Peyer's patch (tissue), 4 donors: ENCODE measurements at regions not wholly inside any gene's neighbourhood (a gene's known extent, or its start where the extent isn't known, plus 50 kb on each side); places are given as distances from the start of the nearest gene placed in this dataset.
"Not testable (repeated sequence)": the region's sequence is repeated elsewhere in the genome, so short reads cannot be mapped to it uniquely, and the experiment has no call there.

Experiments
- POLR2A ChIP-seq, 2 donors: fragments of 450-650 bp; IDR thresholded peaks; one replicate each; pipeline ENCODE4 v1.5.1; 2017; ENCODE audit warnings: antibody characterized with exemption in 2 of 2, mild to moderate bottlenecking in 2 of 2, moderate library complexity in 2 of 2
- TF ChIP-seq, protein P1 (sequence below), 6 experiments: fragments of 450-650 bp in 4 of 6; fragments of 200-600 bp in 2 of 6; sonication (generic) in 1 of 6; IDR thresholded peaks; one replicate each; pipeline ENCODE4 v1.5.1; 2017 to 2019; ENCODE audit warnings: antibody characterized with exemption in 6 of 6, mild to moderate bottlenecking in 3 of 6, moderate library complexity in 1 of 6

DNA sequence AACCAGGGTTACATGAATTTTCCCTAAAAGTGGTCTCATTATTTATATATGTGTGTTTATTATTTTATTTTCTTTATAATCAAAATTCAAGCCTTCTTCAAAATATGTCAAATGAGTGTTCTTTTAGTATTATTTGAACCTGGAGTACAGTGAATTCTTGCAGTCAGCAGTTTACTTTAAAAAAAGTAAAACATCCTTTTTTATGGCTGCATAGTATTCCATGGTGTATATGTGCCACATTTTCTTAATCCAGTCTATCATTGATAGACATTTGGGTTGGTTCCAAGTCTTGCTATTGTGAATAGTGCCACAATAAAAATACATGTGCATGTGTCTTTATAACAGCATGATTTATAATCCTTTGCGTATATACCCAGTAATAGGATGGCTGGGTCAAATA is 920.9 kb downstream of the DNAJB9 start:
- TF ChIP-seq, protein P1, sequence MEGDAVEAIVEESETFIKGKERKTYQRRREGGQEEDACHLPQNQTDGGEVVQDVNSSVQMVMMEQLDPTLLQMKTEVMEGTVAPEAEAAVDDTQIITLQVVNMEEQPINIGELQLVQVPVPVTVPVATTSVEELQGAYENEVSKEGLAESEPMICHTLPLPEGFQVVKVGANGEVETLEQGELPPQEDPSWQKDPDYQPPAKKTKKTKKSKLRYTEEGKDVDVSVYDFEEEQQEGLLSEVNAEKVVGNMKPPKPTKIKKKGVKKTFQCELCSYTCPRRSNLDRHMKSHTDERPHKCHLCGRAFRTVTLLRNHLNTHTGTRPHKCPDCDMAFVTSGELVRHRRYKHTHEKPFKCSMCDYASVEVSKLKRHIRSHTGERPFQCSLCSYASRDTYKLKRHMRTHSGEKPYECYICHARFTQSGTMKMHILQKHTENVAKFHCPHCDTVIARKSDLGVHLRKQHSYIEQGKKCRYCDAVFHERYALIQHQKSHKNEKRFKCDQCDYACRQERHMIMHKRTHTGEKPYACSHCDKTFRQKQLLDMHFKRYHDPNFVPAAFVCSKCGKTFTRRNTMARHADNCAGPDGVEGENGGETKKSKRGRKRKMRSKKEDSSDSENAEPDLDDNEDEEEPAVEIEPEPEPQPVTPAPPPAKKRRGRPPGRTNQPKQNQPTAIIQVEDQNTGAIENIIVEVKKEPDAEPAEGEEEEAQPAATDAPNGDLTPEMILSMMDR (IDR thresholded peaks at IDR 0.05): not testable (repeated sequence)
- not testable (repeated sequence) for TF ChIP-seq POLR2A (IDR thresholded peaks at IDR 0.05)
